IMR-90 (cell line): ENCODE measurements at regions not wholly inside any gene's neighbourhood (a gene's known extent, or its start where the extent isn't known, plus 50 kb on each side); places are given as distances from the start of the nearest gene placed in this dataset.

Source experiments
- ATAC-seq: fragments of 200-7000 bp; cut with Tn5 transposase; 2 replicates; pipeline ENCODE4 v1.9.1; 2020; ENCODE audit warnings: low read depth, mild to moderate bottlenecking, moderate library complexity
- BruUV-seq: library from RNA; stranded (reverse); fragments of 400-500 nt; replicated peaks from 2 replicates; lab custom pipeline; 2021; lab: Mats Ljungman, UMichigan
- CTCF ChIA-PET: fragments of 300-600 bp; formaldehyde crosslinking; extraction: SDS; loops from one replicate; lab custom pipeline; 2021; ENCODE audit warnings: antibody characterized with exemption; lab: Yijun Ruan, JAX
- POLR2A ChIA-PET: fragments of 300-600 bp; sonication (Branson Sonifier 250); formaldehyde crosslinking; loops from one replicate; lab custom pipeline; 2022; ENCODE audit warnings: antibody characterized with exemption; ENCODE audit not compliant: unreplicated experiment; lab: Charles Lee
- DNase-seq: peaks from one replicate; pipeline ENCODE4 v3.0.0; 2013
- H2AFZ ChIP-seq: replicated peaks from 2 replicates; pipeline ENCODE3; 2013; ENCODE audit warnings: low read length, mild to moderate bottlenecking; ENCODE audit not compliant: poor library complexity
- H2AK5ac ChIP-seq: 2 replicates; pipeline ENCODE4 v1.6.1; 2013; ENCODE audit warnings: low read depth, low read length, inconsistent platforms
- H2AK9ac ChIP-seq: replicated peaks from 2 replicates; pipeline ENCODE3; 2013; ENCODE audit warnings: mild to moderate bottlenecking, low read depth, low read length, moderate library complexity; ENCODE audit not compliant: poor library complexity
- H2BK120ac ChIP-seq: 2 replicates; pipeline ENCODE4 v1.6.1; 2013; ENCODE audit warnings: low read depth, low read length, inconsistent platforms
- H2BK15ac ChIP-seq: 3 replicates; pipeline ENCODE4 v1.6.1; 2013; ENCODE audit warnings: low read depth, low read length, inconsistent platforms
- H2BK20ac ChIP-seq: 2 replicates; pipeline ENCODE4 v1.6.1; 2013; ENCODE audit warnings: low read depth, mild to moderate bottlenecking, inconsistent platforms, low read length, moderate library complexity
- H2BK5ac ChIP-seq: 2 replicates; pipeline ENCODE4 v1.6.1; 2013; ENCODE audit warnings: mild to moderate bottlenecking, low read depth, low read length, inconsistent platforms; ENCODE audit not compliant: poor library complexity, severe bottlenecking
- H3K14ac ChIP-seq: replicated peaks from 2 replicates; pipeline ENCODE4 v1.6.1; 2013; ENCODE audit warnings: low read depth, low read length, inconsistent platforms
- H3K18ac ChIP-seq: 2 replicates; pipeline ENCODE4 v1.6.1; 2013; ENCODE audit warnings: low read depth, low read length, control low read depth
- H3K23ac ChIP-seq: 2 replicates; pipeline ENCODE4 v1.6.1; 2013; ENCODE audit warnings: low read depth, low read length, inconsistent platforms
- H3K27ac ChIP-seq: 2 replicates; pipeline ENCODE4 v1.5.1; 2013; ENCODE audit warnings: mild to moderate bottlenecking, control low read depth, low read length; ENCODE audit not compliant: insufficient read depth
- H3K27me3 ChIP-seq: 2 replicates; pipeline ENCODE4 v1.6.1; 2013; ENCODE audit warnings: low read length; ENCODE audit not compliant: control insufficient read depth, insufficient read depth
- H3K36me3 ChIP-seq: 2 replicates; pipeline ENCODE4 v1.6.1; 2013; ENCODE audit warnings: low read length, mixed read lengths; ENCODE audit not compliant: control insufficient read depth, insufficient read depth
- H3K4ac ChIP-seq: 2 replicates; pipeline ENCODE4 v1.6.1; 2013; ENCODE audit warnings: low read depth, low read length, inconsistent platforms
- H3K4me1 ChIP-seq: 2 replicates; pipeline ENCODE4 v1.6.1; 2013; ENCODE audit warnings: low read length, mixed read lengths; ENCODE audit not compliant: control insufficient read depth, insufficient read depth
- H3K4me2 ChIP-seq: 2 replicates; pipeline ENCODE4 v1.6.1; 2013; ENCODE audit warnings: low read depth, mild to moderate bottlenecking, control low read depth, low read length, moderate library complexity
- H3K4me3 ChIP-seq: 2 replicates; pipeline ENCODE4 v1.5.1; 2013; ENCODE audit warnings: low read depth, mild to moderate bottlenecking, control low read depth, low read length, moderate library complexity; ENCODE audit not compliant: insufficient read depth
- H3K56ac ChIP-seq: 2 replicates; pipeline ENCODE4 v1.6.1; 2013; ENCODE audit warnings: low read length, inconsistent platforms; ENCODE audit not compliant: insufficient read depth; ENCODE audit errors: extremely low read depth
- H3K79me1 ChIP-seq, 2 experiments: 2 replicates each; pipeline ENCODE4 v1.6.1; 2013; ENCODE audit warnings: low read length in 2 of 2, inconsistent platforms in 1 of 2, low read depth in 1 of 2
- H3K9ac ChIP-seq: 2 replicates; pipeline ENCODE4 v1.6.1; 2013; ENCODE audit warnings: low read depth, low read length, control low read depth
- H3K9me1 ChIP-seq: 2 replicates; pipeline ENCODE4 v1.6.1; 2013; ENCODE audit warnings: low read length, inconsistent platforms; ENCODE audit not compliant: insufficient read depth
- H3K9me3 ChIP-seq: 2 replicates; pipeline ENCODE4 v1.6.1; 2013; ENCODE audit warnings: low read length; ENCODE audit not compliant: control insufficient read depth, insufficient read depth
- H4K20me1 ChIP-seq: 2 replicates; pipeline ENCODE4 v1.6.1; 2013; ENCODE audit warnings: low read length, inconsistent platforms; ENCODE audit not compliant: insufficient read depth
- H4K5ac ChIP-seq: 2 replicates; pipeline ENCODE4 v1.6.1; 2013; ENCODE audit warnings: mild to moderate bottlenecking, low read depth, low read length, control low read depth
- H4K8ac ChIP-seq, 2 experiments: 2 replicates each; pipeline ENCODE4 v1.6.1; 2013; ENCODE audit warnings: low read depth in 2 of 2, low read length in 2 of 2, control low read depth in 1 of 2, inconsistent platforms in 1 of 2
- H4K91ac ChIP-seq: 2 replicates; pipeline ENCODE4 v1.6.1; 2013; ENCODE audit warnings: low read depth, low read length, inconsistent platforms; ENCODE audit not compliant: insufficient read depth
- ELK1 ChIP-seq: fragments of 150-350 bp; IDR thresholded peaks from 2 replicates; pipeline ENCODE4 v1.6.1; 2016; ENCODE audit warnings: low read depth, mild to moderate bottlenecking, low read length, moderate library complexity, borderline replicate concordance
- FOS ChIP-seq: fragments of 150-350 bp; IDR thresholded peaks from 2 replicates; pipeline ENCODE4 v1.6.1; 2016; ENCODE audit warnings: low read depth, low read length
- MAFK ChIP-seq: IDR thresholded peaks from 2 replicates; pipeline ENCODE4 v1.6.1; 2012; ENCODE audit warnings: low read depth, low read length, improper control_type of control experiment
- MXI1 ChIP-seq: IDR thresholded peaks from 2 replicates; pipeline ENCODE4 v1.6.1; 2012; ENCODE audit warnings: low read depth, mild to moderate bottlenecking, low read length, moderate library complexity, borderline replicate concordance
- POLR2A ChIP-seq: IDR thresholded peaks from 2 replicates; pipeline ENCODE4 v1.6.1; 2012; ENCODE audit warnings: mild to moderate bottlenecking, low read depth, low read length
- RAD21 ChIP-seq: IDR thresholded peaks from 2 replicates; pipeline ENCODE4 v1.6.1; 2012; ENCODE audit warnings: low read length, improper control_type of control experiment
- RFX5 ChIP-seq: IDR thresholded peaks from 2 replicates; pipeline ENCODE4 v1.8.0; 2012; ENCODE audit warnings: low read depth, mild to moderate bottlenecking, low read length, moderate library complexity
- WGBS, 2 experiments: methylation state at CpG; one replicate each; pipeline versions ENCODE4 v1.1.5 to v1.1.7; 2013; ENCODE audit warnings: missing lambda C conversion rate in 2 of 2; ENCODE audit not compliant: insufficient read length in 1 of 2; ENCODE audit errors: extremely low coverage in 2 of 2; 5-methylcytosine and 5-hydroxymethylcytosine counted together
- dilution Hi-C: fragments of 300-500 bp; cut with HindIII; formaldehyde crosslinking; loops from one replicate; pipeline ENCODE4 v1.14.3; 2018; ENCODE audit warnings: low sequenced_read_pairs; ENCODE audit not compliant: unreplicated experiment
- in situ Hi-C: fragments of 300-500 bp; cut with MboI; formaldehyde crosslinking; loops from 3 replicates; pipeline ENCODE4 v1.14.3; 2019; ENCODE audit warnings: low sequenced_read_pairs, inconsistent platforms, mixed read lengths
- intact Hi-C: fragments of 100-400 bp; cut with micrococcal nuclease; formaldehyde crosslinking; loops from 2 replicates; pipeline ENCODE4 v1.10.0; 2022

DNA sequence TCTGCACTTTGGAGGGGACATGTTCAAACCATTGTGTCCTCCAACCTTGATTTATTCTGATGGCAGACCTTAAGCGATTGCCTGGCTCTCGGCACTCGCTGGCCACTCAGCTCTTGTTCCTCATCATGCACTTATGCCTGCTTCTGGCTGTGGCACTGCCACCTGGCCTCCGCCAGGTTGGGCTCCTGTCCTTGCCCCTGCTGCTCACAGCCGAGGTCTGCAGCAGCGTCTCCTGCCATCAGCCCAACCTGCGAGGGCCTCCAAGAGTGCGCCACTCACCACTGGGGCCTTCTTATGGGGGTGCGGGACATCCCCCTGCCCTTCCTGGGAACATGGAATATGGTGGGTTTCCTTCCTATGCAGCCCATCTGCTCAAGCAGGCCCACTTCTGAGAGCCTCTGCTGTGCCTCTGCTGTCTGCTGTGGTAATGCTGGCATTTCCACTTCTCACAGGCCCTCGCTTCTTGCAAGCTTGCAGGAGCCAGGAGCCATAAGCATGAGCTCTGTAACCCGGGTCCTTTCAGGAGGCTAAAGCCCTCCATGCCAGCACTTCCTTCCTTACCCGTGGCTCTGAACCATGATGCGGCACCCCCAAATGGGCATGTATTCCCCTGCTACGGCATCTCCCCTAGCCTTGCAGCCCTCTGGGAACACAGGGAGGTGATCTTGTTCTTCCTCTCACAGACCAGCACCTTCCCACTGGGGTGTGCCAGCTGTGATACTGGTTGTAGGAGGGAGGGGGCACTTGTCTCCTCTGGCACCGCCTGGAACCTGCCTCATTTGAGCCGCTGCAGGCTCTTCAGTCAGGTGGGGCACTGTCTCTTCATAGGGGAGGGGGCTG, 58.6 kb upstream of the HS6ST1 start:
- intact Hi-C loops (no loop called here), dilution Hi-C loops (no loop called here), in situ Hi-C loops (no loop called here)
- Histone ChIP-seq H3K4me2 (no peak overlapping the region), H3K23ac (no peak overlapping the region), H3K27ac (no peak overlapping the region), H3K27me3 (no peaks in the 10 kb centered on the region), H3K79me1 (peaks cover 0 to 6% of the 10 kb centered on the region in 2 experiments; a peak in 1 of 4 replicates), H3K9me1 (peaks cover 20% of the 10 kb centered on the region), H3K4me3 (no peak overlapping the region), H4K91ac (peak overlapping the region; percentile 76), H2BK15ac (no peak overlapping the region), H2BK120ac (peak overlapping the region; percentile 95), H3K36me3 (no peaks in the 10 kb centered on the region), H3K4ac (peak overlapping the region; percentile 94; the same call in 1 of the 2 replicates), H2BK5ac (no peak overlapping the region), H3K14ac (no peak overlapping the region), H3K9ac (no peak overlapping the region), H3K9me3 (no peaks in the 10 kb centered on the region), H3K18ac (no peak overlapping the region; the same call in 1 of the 2 replicates), H2AFZ (no peak overlapping the region), H4K8ac (no peak overlapping the region), H4K20me1 (no peaks in the 10 kb centered on the region), H2AK9ac (peak overlapping the region; percentile 65), H2AK5ac (peak overlapping the region; percentile 35), H3K56ac (no peak overlapping the region), H4K5ac (no peak overlapping the region), H2BK20ac (peak overlapping the region; percentile 78), H3K4me1 (peaks cover 34% of the 10 kb centered on the region)
- ChIA-PET CTCF (no interaction called here), POLR2A (no interaction called here)
- BruUV-seq: no TSS peak
- ATAC-seq (no peak), DNase-seq (no peak)
- no peak for TF ChIP-seq MXI1
- TF ChIP-seq RFX5: no peak
- no peak for TF ChIP-seq ELK1
- TF ChIP-seq RAD21: no peak
- no peak for TF ChIP-seq MAFK
- TF ChIP-seq POLR2A: no peak
- no peak for TF ChIP-seq FOS
- 96% methylated on average over 5 of the region's 16 CpGs; no CpG with 5 or more reads in 1 of the 2 experiments for WGBS, 2 experiments
